T-helper 17 cell (primary cell): ENCODE measurements at regions not wholly inside any gene's neighbourhood (a gene's known extent, or its start where the extent isn't known, plus 50 kb on each side); places are given as distances from the start of the nearest gene placed in this dataset.

ENCODE experiments used
- ATAC-seq: fragments of 150-1000 bp; cut with Tn5 transposase; 2 replicates; pipeline ENCODE4 v1.10.0; 2021; ENCODE audit warnings: mild to moderate bottlenecking, moderate library complexity
- DNase-seq, 3 donors: peaks; one replicate each; pipeline versions ENCODE4 v3.0.0 to v3.0.0-alpha.2; 2020 to 2021
- H3K9me3 ChIP-seq: one replicate; pipeline ENCODE4 v1.7.0; 2013; ENCODE audit warnings: low read length, mild to moderate bottlenecking; ENCODE audit not compliant: control insufficient read depth, poor library complexity, severe bottlenecking
- H3K27ac Mint-ChIP-seq: one replicate; pipeline ENCODE4 v1.8.0; 2022; ENCODE audit warnings: mild to moderate bottlenecking, moderate library complexity, mixed read lengths
- H3K27me3 Mint-ChIP-seq: one replicate; pipeline ENCODE4 v1.8.0; 2022; ENCODE audit warnings: mixed read lengths
- H3K36me3 Mint-ChIP-seq: one replicate; pipeline ENCODE4 v1.8.0; 2022; ENCODE audit warnings: low read depth, mixed read lengths
- H3K4me1 Mint-ChIP-seq: one replicate; pipeline ENCODE4 v1.8.0; 2022; ENCODE audit warnings: mild to moderate bottlenecking, mixed read lengths
- H3K4me3 Mint-ChIP-seq: one replicate; pipeline ENCODE4 v1.8.0; 2022; ENCODE audit warnings: mild to moderate bottlenecking, moderate library complexity, mixed read lengths

DNA sequence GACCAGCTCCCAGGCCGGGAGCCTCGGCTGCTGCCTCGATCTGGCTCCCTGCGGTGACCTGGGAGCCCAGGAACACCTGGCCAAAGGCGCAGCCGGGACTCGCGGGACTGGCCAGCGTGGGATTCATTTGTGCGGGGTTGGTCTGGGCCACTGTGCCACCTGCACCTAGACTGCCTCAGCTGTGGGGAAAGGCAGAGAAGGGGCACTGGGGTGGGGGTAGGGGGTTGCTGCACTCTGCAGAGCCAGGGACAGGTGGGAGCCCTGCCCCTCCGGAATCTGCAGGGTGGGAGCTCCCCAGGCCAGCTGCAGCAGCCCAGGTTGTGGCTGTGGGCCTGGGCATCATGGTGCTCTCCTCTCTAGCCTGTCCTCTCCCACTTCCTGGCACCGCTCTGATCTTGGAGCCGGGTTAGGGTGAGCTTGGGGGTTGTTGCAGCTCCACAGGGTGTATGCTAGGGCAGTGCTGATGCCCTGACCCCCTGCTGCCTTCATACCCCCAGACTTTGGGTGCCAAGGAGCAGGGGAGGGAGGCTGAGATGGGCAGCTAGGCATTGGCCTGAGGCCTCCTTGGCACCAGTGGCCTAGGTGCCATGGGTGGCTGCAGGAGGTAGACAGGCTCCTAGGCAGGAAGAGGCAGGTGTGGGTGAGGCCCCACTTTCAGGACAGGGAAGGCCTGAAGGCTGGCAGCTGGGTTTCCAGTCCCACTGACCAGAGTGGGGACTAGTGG lies 57.5 kb upstream of the ETV3 start:
- Mint-ChIP-seq H3K27me3 (peaks cover 48% of the 10 kb centered on the region), H3K27ac (no peak overlapping the region), H3K4me3 (no peak overlapping the region), H3K4me1 (no peaks in the 10 kb centered on the region), H3K36me3 (no peaks in the 10 kb centered on the region)
- ATAC-seq (no peak), DNase-seq (no peak)
- H3K9me3 ChIP-seq, result no peaks in the 10 kb centered on the region

DNA sequence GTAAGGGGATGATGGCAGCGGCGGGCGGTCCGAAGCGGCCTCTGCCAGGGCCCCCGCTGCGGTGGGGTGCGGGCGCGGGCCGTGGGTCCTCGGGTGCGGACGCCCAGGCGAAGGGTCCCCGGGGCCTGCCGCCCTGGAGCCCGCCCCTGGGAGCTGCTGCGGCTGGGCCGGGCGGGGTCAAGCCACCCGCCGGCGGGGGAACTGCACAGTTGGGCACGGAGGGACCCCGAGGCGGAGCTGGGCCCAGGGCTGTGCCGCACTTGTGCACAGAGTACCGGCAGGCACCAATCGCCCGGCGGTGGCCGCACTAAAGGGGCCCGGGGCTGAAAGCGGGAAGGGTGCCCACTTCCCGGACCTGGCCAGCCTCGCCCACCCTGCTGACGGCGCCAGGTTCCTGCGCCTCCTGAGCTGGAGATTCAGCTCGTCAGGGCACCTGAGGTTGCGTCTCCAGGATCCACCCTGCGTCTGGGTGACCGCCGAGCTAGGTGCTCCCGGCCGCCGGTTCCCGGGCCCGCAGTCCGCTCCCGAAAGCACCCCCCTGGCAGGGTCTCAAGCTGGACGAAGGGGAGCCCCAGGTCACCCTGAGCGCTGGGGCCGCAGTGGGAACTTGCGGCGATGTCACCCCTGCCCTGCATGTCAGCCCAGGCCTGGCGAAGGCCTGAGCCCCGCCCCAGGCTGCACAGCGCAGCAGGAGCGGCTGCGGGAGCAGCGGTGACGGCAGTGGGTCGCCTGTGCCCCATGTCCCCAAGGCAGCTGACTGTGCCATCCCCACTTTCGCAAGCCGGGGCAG lies 56.7 kb upstream of the ETV3 start:
- H3K4me3 Mint-ChIP-seq, result no peak overlapping the region
- H3K36me3 Mint-ChIP-seq, result peaks cover 2% of the 10 kb centered on the region
- no peak overlapping the region for H3K27ac Mint-ChIP-seq
- H3K4me1 Mint-ChIP-seq, result peaks cover 2% of the 10 kb centered on the region
- no peak for DNase-seq
- peaks cover 51% of the 10 kb centered on the region for H3K27me3 Mint-ChIP-seq
- ATAC-seq, result no peak
- no peaks in the 10 kb centered on the region for H3K9me3 ChIP-seq

GRCh38 chr1:157193702-157194391 lies 55.7 kb upstream of the ETV3 start:
- H3K27ac Mint-ChIP-seq, result no peak overlapping the region
- H3K27me3 Mint-ChIP-seq, result peaks cover 62% of the 10 kb centered on the region
- H3K36me3 Mint-ChIP-seq, result peaks cover 6% of the 10 kb centered on the region

DNA sequence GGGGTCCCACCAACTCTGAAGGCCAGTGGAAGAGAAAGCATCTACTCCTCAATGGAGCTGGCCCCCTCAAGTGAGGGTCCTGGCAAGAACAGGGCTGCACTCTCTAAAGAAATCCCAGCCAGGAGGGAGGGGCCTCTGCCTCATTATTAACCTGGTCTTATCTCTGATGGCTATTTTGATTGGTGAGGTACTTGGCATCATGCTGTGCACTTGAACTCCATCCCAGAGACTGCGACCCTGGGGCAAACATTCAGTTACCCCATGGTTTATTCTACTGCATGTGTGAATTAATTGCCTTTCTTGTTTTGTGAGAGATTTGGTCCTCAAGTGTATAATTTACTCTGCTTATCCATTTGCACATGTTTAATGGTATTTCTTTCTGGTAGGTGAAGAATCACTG lies 55.0 kb upstream of the ETV3 start:
- H3K27me3 Mint-ChIP-seq, result peaks cover 68% of the 10 kb centered on the region

More at GRCh38 chr1:157193702-157194391, 55.7 kb upstream of the ETV3 start:
- DNase-seq (peak in 1 of 3 donors; percentile 38), ATAC-seq (no peak)
- no peaks in the 10 kb centered on the region for H3K9me3 ChIP-seq
- H3K4me1 Mint-ChIP-seq, result peaks cover 4% of the 10 kb centered on the region
- no peak overlapping the region for H3K4me3 Mint-ChIP-seq

DNA sequence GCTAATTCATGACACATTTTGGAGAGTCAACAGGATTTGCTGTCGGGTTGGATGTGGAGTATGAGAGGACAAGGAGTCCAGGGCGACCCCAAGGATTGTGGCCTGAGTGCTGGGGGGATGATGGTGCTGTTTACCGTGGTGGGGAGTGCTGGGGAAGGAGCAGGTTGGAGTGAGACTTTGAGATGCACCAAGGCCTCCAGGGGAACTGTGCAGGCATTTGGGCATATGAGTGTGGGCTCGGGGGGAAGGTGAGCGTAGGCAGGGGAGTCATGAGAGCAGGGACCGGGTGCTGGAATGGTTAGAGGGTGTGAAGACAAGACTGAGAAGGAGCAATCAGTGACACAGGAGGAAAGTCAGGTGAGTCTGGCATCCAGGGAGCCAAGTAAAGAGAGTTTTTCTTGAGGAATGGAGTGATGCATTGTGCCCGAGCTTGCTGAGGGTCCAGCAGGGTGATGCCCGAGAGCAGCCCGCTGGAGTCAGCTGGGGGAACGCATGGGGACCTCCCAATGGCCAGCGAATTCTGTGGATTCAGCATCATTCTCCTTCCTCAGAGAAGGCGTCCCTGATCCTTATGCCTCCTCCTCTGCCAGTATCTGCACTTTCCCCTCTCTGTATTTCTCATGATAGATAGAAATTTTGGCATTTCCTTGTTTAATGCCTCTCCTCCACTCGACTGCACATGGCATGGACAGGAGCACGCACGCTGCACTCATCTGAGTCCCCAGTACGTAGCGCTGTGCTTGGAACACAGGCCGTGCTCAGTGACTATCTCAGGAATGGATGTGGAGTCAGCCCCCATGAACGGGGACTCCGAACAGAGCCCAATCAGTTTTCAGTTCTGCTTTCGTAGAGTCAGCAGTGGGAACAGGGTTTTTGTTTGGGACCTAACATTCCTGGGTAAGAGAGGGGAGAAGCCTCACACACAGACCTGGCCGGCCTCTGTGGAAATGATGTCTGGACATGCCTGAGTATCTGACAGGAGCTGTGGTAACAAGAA lies 52.1 kb upstream of the ETV3 start:
- H3K27me3 Mint-ChIP-seq, result peaks cover 82% of the 10 kb centered on the region
- ATAC-seq, result no peak

More for the DNA sequence above, 55.0 kb upstream of the ETV3 start:
- no peak for ATAC-seq
- Mint-ChIP-seq H3K27ac (no peak overlapping the region), H3K36me3 (peaks cover 6% of the 10 kb centered on the region), H3K4me1 (peaks cover 5% of the 10 kb centered on the region), H3K4me3 (no peak overlapping the region)
- DNase-seq, result no peak
- H3K9me3 ChIP-seq, result no peaks in the 10 kb centered on the region

DNA sequence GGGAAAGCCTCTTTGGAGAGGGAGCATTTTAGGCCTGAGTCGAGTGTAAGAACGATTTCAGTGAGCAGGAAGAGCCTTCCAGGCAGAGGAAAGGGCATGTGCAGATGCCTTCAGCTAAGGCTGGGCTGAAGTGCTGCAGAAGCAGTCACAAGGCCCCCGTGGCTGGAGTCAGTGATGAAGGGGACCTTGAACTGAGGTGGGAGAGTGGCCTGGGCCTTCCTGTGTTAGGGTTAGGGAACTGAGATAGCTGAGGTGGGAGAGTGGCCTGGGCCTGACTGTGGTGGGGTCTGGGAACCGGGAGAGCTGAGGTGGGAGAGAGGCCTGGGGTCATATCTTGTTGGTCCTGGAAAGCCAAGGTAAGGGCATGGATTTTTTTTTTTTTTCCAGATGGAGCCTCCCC lies 50.9 kb upstream of the ETV3 start:
- Mint-ChIP-seq H3K4me1 (peaks cover 10% of the 10 kb centered on the region), H3K36me3 (peaks cover 6% of the 10 kb centered on the region), H3K27ac (no peak overlapping the region), H3K27me3 (peaks cover 93% of the 10 kb centered on the region), H3K4me3 (no peak overlapping the region)
- ATAC-seq, result no peak
- no peaks in the 10 kb centered on the region for H3K9me3 ChIP-seq
- no peak for DNase-seq

More for the DNA sequence above, 52.1 kb upstream of the ETV3 start:
- no peak for DNase-seq
- Mint-ChIP-seq H3K4me3 (peak overlapping the region; percentile 67), H3K36me3 (peaks cover 6% of the 10 kb centered on the region), H3K27ac (no peak overlapping the region), H3K4me1 (peaks cover 10% of the 10 kb centered on the region)
- no peaks in the 10 kb centered on the region for H3K9me3 ChIP-seq
